KMS-11 (cell line): ENCODE measurements at regions not wholly inside any gene's neighbourhood (a gene's known extent, or its start where the extent isn't known, plus 50 kb on each side); places are given as distances from the start of the nearest gene placed in this dataset.
"Not testable (repeated sequence)": the region's sequence is repeated elsewhere in the genome, so short reads cannot be mapped to it uniquely, and the experiment has no call there.

Experiments used
- H2AFZ ChIP-seq: fragments of 200-600 bp; sonication (generic); 2 replicates; pipeline ENCODE4 v1.6.1; 2016; ENCODE audit warnings: antibody characterized with exemption, mixed run types, low read depth
- H3K27ac ChIP-seq: fragments of 200-600 bp; sonication (generic); 2 replicates; pipeline ENCODE4 v1.6.1; 2016; ENCODE audit warnings: mild to moderate bottlenecking, mixed run types
- H3K27me3 ChIP-seq: fragments of 200-600 bp; sonication (generic); 2 replicates; pipeline ENCODE4 v1.6.1; 2017; ENCODE audit warnings: mild to moderate bottlenecking, low read depth, mixed run types, moderate library complexity; ENCODE audit not compliant: insufficient read depth
- H3K36me3 ChIP-seq: fragments of 200-600 bp; sonication (generic); 2 replicates; pipeline ENCODE4 v1.6.1; 2017; ENCODE audit warnings: mild to moderate bottlenecking, mixed run types; ENCODE audit not compliant: insufficient read depth
- H3K4me1 ChIP-seq: fragments of 200-600 bp; sonication (generic); 2 replicates; pipeline ENCODE4 v1.6.1; 2016; ENCODE audit warnings: mild to moderate bottlenecking, low read depth, mixed run types; ENCODE audit not compliant: poor library complexity, severe bottlenecking
- H3K4me2 ChIP-seq: fragments of 200-600 bp; sonication (generic); 2 replicates; pipeline ENCODE4 v1.7.0; 2016; ENCODE audit warnings: mild to moderate bottlenecking, mixed run types
- H3K4me3 ChIP-seq: fragments of 200-600 bp; sonication (generic); IDR thresholded peaks from 2 replicates; pipeline ENCODE4 v1.6.1; 2017; ENCODE audit warnings: low read depth, low read length, mixed read lengths; ENCODE audit not compliant: insufficient read depth
- H3K79me2 ChIP-seq: fragments of 200-600 bp; sonication (generic); 2 replicates; pipeline ENCODE4 v1.6.1; 2016; ENCODE audit warnings: low read depth, mixed run types; ENCODE audit not compliant: insufficient read depth
- H3K9ac ChIP-seq: fragments of 200-600 bp; sonication (generic); 2 replicates; pipeline ENCODE4 v1.6.1; 2016; ENCODE audit warnings: mild to moderate bottlenecking, mixed run types
- H4K20me1 ChIP-seq: fragments of 200-600 bp; sonication (generic); 2 replicates; pipeline ENCODE4 v1.6.1; 2016; ENCODE audit warnings: mild to moderate bottlenecking, mixed run types; ENCODE audit not compliant: insufficient read depth
- TF ChIP-seq, protein P1 (sequence below): fragments of 200-600 bp; sonication (generic); conservative IDR thresholded peaks from 2 replicates; pipeline ENCODE4 v1.6.1; 2017; ENCODE audit warnings: low read depth, mild to moderate bottlenecking, antibody characterized with exemption, low read length, moderate library complexity, mixed read lengths

DNA sequence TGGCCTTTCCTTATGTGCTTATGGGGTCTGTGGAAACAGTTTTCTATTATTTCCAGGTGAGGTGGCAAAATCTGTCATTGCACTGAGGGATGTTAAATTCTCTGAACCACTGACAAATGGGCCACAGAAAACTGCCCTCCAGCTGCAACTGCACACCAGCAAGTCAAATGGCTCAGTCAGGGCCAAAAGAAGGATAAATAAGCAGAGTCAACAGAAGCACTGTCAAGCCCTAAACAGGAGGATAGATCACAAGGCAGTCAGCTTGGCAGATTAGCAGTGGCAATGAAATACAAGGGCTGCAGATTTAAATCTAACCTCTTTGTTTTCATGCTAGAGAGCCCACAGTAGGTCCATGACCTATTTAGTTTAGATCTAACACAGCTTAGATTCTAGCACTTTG lies 435.6 kb downstream of the ETS1 start:
- Histone ChIP-seq H4K20me1 (no peaks in the 10 kb centered on the region), H3K27ac (no peak overlapping the region), H3K9ac (no peak overlapping the region), H3K79me2 (no peaks in the 10 kb centered on the region), H3K27me3 (no peaks in the 10 kb centered on the region), H3K4me3 (no peak overlapping the region), H2AFZ (no peak overlapping the region), H3K4me1 (no peaks in the 10 kb centered on the region), H3K36me3 (no peaks in the 10 kb centered on the region), H3K4me2 (no peak overlapping the region)
- TF ChIP-seq, protein P1, sequence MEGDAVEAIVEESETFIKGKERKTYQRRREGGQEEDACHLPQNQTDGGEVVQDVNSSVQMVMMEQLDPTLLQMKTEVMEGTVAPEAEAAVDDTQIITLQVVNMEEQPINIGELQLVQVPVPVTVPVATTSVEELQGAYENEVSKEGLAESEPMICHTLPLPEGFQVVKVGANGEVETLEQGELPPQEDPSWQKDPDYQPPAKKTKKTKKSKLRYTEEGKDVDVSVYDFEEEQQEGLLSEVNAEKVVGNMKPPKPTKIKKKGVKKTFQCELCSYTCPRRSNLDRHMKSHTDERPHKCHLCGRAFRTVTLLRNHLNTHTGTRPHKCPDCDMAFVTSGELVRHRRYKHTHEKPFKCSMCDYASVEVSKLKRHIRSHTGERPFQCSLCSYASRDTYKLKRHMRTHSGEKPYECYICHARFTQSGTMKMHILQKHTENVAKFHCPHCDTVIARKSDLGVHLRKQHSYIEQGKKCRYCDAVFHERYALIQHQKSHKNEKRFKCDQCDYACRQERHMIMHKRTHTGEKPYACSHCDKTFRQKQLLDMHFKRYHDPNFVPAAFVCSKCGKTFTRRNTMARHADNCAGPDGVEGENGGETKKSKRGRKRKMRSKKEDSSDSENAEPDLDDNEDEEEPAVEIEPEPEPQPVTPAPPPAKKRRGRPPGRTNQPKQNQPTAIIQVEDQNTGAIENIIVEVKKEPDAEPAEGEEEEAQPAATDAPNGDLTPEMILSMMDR = no peak

DNA sequence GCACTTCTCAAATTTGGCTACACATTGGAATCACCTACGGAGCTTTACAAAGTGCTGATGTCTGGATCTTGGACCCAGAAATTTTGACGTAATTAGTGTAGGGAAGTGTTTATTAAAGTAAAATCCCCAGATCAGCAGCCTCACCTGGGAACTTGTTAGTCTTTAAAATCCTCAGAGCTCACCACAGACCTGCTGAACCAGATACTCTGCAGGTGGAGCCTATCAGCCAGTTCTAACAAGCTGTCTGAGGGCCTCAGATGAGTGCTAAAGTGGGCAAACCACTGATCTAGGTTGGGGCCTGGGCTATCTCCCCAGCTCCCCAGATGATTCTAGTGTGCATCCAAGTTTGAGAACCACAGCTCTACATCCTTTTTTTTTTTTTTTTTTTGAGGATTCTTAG lies 436.0 kb downstream of the ETS1 start:
- no peak overlapping the region for H2AFZ ChIP-seq
- H3K4me2 ChIP-seq = no peak overlapping the region

DNA sequence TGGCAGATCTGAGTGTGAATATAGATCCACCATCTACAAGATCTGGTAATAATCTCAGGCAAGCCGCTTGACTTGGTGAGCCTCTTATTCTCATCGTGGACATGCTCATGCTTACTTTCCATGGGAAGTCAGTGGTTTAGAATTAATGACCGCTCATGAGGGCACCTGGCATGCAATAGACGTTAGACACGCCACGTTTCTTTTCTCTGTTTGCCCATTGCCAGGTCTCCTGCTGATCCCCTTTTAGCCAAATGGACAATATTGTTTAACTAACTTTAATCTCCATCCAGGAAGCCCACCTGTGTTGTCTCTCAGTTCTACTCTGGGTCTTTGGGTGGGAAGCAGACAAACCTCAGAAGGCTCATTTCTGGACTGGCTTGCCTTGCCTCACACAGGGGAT lies 439.1 kb downstream of the ETS1 start:
- no peak overlapping the region for H3K9ac ChIP-seq
- H3K4me3 ChIP-seq = no peak overlapping the region
- H3K27ac ChIP-seq = no peak overlapping the region
- no peaks in the 10 kb centered on the region for H4K20me1 ChIP-seq
- H3K79me2 ChIP-seq = no peaks in the 10 kb centered on the region
- H3K4me1 ChIP-seq = no peaks in the 10 kb centered on the region
- no peak overlapping the region for H2AFZ ChIP-seq
- no peaks in the 10 kb centered on the region for H3K36me3 ChIP-seq
- TF ChIP-seq, protein P1 = no peak
- no peaks in the 10 kb centered on the region for H3K27me3 ChIP-seq
- H3K4me2 ChIP-seq = no peak overlapping the region

More for the DNA sequence above, 436.0 kb downstream of the ETS1 start:
- H3K9ac ChIP-seq = no peak overlapping the region
- H3K4me1 ChIP-seq = no peaks in the 10 kb centered on the region
- no peaks in the 10 kb centered on the region for H4K20me1 ChIP-seq
- TF ChIP-seq, protein P1 = no peak
- no peaks in the 10 kb centered on the region for H3K27me3 ChIP-seq
- H3K36me3 ChIP-seq = no peaks in the 10 kb centered on the region
- no peak overlapping the region for H3K4me3 ChIP-seq
- H3K27ac ChIP-seq = no peak overlapping the region
- no peaks in the 10 kb centered on the region for H3K79me2 ChIP-seq

DNA sequence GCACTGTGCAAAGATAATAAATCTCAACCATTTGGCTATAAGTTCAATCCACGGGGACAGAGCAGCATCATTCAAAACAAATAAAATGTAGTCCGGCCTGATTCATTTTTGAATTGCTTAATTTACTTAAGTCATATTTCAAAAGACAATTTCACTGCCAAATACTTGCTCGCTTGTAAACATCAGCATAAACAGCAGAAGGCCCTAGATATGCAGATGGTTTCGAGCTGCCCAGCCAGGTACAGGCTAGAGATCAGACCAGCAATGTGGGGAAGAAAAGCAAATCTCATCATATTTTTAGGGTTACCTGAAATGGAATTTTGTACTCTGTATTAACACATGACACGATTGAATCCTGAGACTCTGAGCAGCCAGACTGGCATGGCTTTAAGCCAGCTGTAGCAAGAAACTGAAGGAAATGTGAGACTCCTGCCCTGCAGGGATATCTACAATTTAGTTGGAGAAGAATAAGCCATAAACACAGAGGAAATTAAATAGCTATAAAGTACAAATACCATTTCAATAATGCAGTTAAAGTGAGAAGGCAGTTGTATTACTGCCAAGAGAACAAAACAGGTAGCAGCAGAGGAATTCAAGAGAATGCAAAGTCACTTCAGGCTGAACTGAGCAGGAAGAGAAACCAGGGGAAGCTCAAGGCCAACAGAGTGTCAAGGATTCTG lies 440.3 kb downstream of the ETS1 start:
- Histone ChIP-seq H3K4me1 (no peaks in the 10 kb centered on the region), H4K20me1 (no peaks in the 10 kb centered on the region), H3K4me2 (no peak overlapping the region), H3K36me3 (no peaks in the 10 kb centered on the region), H3K79me2 (no peaks in the 10 kb centered on the region), H3K4me3 (no peak overlapping the region), H3K27me3 (no peaks in the 10 kb centered on the region), H2AFZ (no peak overlapping the region), H3K9ac (no peak overlapping the region), H3K27ac (no peak overlapping the region)
- TF ChIP-seq, protein P1 = no peak

DNA sequence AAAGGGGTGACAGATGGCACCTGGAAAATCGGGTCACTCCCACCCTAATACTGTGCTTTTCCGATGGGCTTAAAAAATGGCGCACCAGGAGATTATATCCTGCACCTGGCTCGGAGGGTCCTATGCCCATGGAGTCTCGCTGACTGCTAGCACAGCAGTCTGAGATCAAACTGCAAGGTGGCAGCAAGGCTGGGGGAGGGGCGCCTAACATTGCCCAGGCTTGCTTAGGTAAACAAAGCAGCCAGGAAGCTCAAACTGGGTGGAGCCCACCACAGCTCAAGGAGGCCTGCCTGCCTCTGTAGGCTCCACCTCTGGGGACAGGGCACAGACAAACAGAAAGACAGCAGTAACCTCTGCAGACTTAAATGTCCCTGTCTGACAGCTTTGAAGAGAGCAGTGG lies 447.1 kb downstream of the ETS1 start:
- H3K4me2 ChIP-seq, H3K9ac ChIP-seq, H2AFZ ChIP-seq: not testable (repeated sequence)

More for the DNA sequence above, 447.1 kb downstream of the ETS1 start:
- H3K27me3 ChIP-seq, H3K79me2 ChIP-seq, H4K20me1 ChIP-seq, H3K4me3 ChIP-seq, H3K27ac ChIP-seq, H3K4me1 ChIP-seq, H3K36me3 ChIP-seq: not testable (repeated sequence)
